ENCODE measurements at regions not wholly inside any gene's neighbourhood (a gene's known extent, or its start where the extent isn't known, plus 50 kb on each side); places are given as distances from the start of the nearest gene placed in this dataset.

DNA sequence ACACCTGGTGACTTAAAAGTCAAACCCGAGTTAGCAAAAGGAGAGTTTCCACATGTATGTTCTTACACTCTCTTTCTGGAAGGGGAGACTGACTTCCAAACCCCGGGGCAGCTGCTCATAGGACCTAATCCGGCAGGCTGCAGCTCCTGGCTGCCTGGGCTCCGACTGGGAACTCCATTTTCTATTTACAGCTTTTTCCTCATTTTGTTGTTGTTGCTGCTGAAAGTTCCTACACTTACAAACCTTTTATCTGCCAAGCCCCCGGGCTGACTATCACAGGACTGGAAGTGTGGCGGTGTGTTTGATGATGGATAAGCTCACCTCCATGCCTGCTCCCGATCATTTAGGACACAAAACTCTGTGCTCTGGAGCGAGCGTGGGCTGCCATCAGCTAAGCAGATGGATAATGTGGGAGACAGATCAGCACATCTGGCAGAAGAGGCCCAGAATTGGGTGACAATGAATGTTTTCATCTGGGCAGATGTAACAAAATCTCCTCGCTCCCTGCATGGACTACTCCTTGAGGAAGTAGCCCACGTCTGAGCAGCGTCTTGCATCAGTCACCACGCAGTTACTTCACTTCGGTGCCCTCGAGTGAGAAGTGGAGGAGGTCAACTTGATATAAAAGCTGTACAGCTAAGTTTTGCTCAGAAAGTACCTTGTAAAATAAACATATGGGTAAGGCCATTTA, 114.4 kb upstream of the COPS8 start:
- no peak for TF ChIP-seq SP1 (CRISPR knock-in tag; conservative IDR thresholded peaks at IDR 0.05)
- TF ChIP-seq CBFB (CRISPR knock-in tag; IDR thresholded peaks at IDR 0.05; ENCODE audit: low read depth), result no peak
- TF ChIP-seq, protein P1, sequence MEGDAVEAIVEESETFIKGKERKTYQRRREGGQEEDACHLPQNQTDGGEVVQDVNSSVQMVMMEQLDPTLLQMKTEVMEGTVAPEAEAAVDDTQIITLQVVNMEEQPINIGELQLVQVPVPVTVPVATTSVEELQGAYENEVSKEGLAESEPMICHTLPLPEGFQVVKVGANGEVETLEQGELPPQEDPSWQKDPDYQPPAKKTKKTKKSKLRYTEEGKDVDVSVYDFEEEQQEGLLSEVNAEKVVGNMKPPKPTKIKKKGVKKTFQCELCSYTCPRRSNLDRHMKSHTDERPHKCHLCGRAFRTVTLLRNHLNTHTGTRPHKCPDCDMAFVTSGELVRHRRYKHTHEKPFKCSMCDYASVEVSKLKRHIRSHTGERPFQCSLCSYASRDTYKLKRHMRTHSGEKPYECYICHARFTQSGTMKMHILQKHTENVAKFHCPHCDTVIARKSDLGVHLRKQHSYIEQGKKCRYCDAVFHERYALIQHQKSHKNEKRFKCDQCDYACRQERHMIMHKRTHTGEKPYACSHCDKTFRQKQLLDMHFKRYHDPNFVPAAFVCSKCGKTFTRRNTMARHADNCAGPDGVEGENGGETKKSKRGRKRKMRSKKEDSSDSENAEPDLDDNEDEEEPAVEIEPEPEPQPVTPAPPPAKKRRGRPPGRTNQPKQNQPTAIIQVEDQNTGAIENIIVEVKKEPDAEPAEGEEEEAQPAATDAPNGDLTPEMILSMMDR (IDR thresholded peaks at IDR 0.05), result no peak
